Hindlimb muscle (tissue), 1 donor: ENCODE measurements at regions not wholly inside any gene's neighbourhood (a gene's known extent, or its start where the extent isn't known, plus 50 kb on each side); places are given as distances from the start of the nearest gene placed in this dataset.
"Not testable (repeated sequence)": the region's sequence is repeated elsewhere in the genome, so short reads cannot be mapped to it uniquely, and the experiment has no call there.

Experiments
- DNase-seq: peaks from one replicate; pipeline ENCODE4 v3.0.0-alpha.2; 2013

GRCh38 chr12:46569826-46570439, 197.4 kb upstream of the SLC38A2 start:
- DNase-seq = no peak

GRCh38 chr12:46567667-46568066, 195.1 kb upstream of the SLC38A2 start:
- no peak for DNase-seq

GRCh38 chr12:46562625-46563225, 190.2 kb upstream of the SLC38A2 start:
- no peak for DNase-seq

GRCh38 chr12:46561769-46562624, 189.4 kb upstream of the SLC38A2 start:
- not testable (repeated sequence) for DNase-seq

GRCh38 chr12:46560874-46561273, 188.3 kb upstream of the SLC38A2 start:
- no peak for DNase-seq

- no peak for DNase-seq
These were observed 187.5 kb upstream of the SLC38A2 start for GRCh38 chr12:46560089-46560488.

GRCh38 chr12:46559311-46559710, 186.7 kb upstream of the SLC38A2 start:
- peak; percentile 56 for DNase-seq

GRCh38 chr12:46558677-46559076, 186.1 kb upstream of the SLC38A2 start:
- no peak for DNase-seq

GRCh38 chr12:46557539-46558373, 185.2 kb upstream of the SLC38A2 start:
- DNase-seq = no peak

- no peak for DNase-seq
These were observed 184.4 kb upstream of the SLC38A2 start for GRCh38 chr12:46556819-46557524.

- no peak for DNase-seq
These were observed 183.6 kb upstream of the SLC38A2 start for GRCh38 chr12:46556105-46556559.

- no peak for DNase-seq
These were observed 182.9 kb upstream of the SLC38A2 start for GRCh38 chr12:46555406-46555852.

- DNase-seq = no peak
These were observed 181.9 kb upstream of the SLC38A2 start for GRCh38 chr12:46554460-46554859.

- no peak for DNase-seq
These were observed 181.3 kb upstream of the SLC38A2 start for GRCh38 chr12:46553911-46554310.

- no peak for DNase-seq
These were observed 180.7 kb upstream of the SLC38A2 start for GRCh38 chr12:46553266-46553665.

GRCh38 chr12:46550266-46550879, 177.8 kb upstream of the SLC38A2 start:
- no peak for DNase-seq

GRCh38 chr12:46549527-46550265, 177.1 kb upstream of the SLC38A2 start:
- DNase-seq = no peak

- no peak for DNase-seq
These were observed 176.1 kb upstream of the SLC38A2 start for GRCh38 chr12:46548605-46549071.

- no peak for DNase-seq
These were observed 175.1 kb upstream of the SLC38A2 start for GRCh38 chr12:46547421-46548354.
